ENCODE measurements at regions not wholly inside any gene's neighbourhood (a gene's known extent, or its start where the extent isn't known, plus 50 kb on each side); places are given as distances from the start of the nearest gene placed in this dataset.

- TF ChIP-seq CTCF (IDR thresholded peaks at IDR 0.05): no peak
- TF ChIP-seq POLR2A (IDR thresholded peaks at IDR 0.05): no peak
Observed at GRCh38 chr13:60691268-60691667, 294.2 kb downstream of the TDRD3 start.
